Activated CD8-positive, alpha-beta memory T cell treated with anti-CD3 and anti-CD28 coated beads, Interleukin-2, amount 50 U/mL, for 1 hour (primary cell): ENCODE measurements at regions not wholly inside any gene's neighbourhood (a gene's known extent, or its start where the extent isn't known, plus 50 kb on each side); places are given as distances from the start of the nearest gene placed in this dataset.
"Not testable (repeated sequence)": the region's sequence is repeated elsewhere in the genome, so short reads cannot be mapped to it uniquely, and the experiment has no call there.

ENCODE experiments used
- DNase-seq: peaks from one replicate; pipeline ENCODE4 v3.0.0-alpha.2; 2020; ENCODE audit errors: extremely low read depth

DNA sequence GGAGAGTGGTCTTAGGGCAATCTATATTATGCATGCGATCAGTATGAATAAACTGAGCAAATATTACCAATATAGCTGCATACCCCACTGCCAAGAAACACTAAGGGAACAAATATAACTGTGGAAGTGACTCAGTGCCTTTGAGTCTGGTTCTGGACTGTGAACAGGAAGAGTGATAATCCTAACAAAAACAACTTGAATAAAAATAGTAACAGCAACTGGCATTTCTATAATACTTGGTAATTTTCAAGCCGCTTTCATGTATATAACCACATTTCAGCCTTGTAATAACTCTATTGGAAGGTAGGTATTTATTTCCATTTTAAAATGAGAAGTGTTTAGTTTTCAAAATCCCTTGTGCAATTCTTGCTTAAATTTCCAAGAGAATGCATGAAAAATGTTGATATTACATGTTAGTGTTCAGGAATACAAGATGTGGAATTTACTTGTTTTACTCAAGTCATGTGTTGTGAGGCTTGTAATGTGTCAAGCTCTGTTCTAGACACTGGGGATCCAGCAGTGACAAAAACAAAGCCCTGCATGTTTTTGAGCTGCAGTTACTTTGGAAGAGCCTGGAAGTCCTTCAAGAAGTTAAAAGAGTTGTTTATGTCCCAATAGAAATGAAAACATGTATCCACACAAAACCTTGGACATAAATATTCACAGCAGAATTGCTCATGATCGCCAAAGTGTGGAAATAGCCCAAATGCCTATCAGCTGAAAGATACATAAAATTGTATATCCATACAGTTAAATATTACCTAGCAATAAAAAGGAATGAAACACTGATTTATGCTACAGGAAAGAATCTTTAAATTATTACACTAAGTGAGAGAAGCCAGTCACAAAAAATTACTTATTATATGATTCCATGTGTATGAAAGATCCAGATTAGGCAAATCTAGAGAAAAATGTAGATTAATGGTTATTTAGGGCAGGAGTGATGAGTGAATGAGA is 338.1 kb upstream of the TMEM132C start:
- no peak for DNase-seq

DNA sequence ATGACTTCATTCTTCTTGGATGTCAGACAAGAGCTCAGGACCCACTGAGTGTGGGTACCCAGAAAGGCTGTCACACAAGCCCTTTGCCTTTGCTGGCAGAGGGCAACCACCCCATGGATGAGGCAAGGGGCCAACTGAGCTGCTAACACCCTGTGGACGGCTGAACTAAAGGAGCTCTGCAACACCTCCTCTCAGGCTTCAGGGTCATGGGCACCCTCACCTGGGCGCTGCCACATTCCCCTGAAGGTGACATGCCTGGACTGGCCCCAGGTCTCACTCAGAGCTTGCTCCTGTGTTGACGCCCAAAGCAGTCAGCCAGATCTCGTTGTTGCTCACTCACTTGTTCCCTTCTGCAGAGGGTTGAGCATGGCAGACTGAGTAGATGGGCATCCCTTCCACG is 336.8 kb upstream of the TMEM132C start:
- DNase-seq = no peak

DNA sequence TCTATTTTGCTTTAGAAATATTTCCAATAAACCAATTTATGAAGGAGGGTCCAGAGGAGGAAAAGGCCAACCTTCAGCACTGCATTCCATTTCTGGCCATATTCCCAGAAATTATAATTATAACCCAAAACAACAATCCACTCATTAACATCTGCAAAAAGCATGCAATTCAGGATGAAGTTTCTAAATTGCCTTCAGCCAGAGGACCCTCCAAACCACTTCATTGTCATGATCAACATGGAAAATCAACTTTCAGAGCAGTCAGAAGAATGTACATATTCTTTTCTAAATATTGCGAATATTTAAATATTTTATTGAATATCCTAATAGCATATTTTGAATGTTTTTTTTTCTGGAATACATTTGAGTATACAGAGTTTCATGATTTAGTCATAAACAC is 332.6 kb upstream of the TMEM132C start:
- DNase-seq = no peak

- no peak for DNase-seq
These were observed 330.5 kb upstream of the TMEM132C start for GRCh38 chr12:127936463-127936862.

DNA sequence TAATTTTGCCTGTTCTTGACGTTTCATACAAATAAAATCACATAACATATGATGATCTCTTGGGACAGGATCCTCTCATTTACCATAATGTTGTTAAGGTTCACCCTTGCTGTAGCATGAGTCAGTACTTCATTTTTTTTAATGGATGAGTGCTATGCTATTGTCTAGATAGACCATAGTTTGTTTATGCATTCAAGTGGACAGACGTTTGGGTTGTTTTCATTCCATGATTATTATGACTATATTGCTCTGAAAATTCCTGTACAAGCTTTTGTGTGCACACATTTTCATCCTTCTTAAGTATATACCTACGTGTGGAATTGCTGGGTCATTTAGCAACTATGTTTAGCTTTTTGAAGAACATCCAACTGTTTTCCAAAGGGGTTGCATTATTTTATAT is 325.6 kb upstream of the TMEM132C start:
- no peak for DNase-seq

- DNase-seq = no peak
These were observed 324.0 kb upstream of the TMEM132C start for GRCh38 chr12:127942981-127943380.

DNA sequence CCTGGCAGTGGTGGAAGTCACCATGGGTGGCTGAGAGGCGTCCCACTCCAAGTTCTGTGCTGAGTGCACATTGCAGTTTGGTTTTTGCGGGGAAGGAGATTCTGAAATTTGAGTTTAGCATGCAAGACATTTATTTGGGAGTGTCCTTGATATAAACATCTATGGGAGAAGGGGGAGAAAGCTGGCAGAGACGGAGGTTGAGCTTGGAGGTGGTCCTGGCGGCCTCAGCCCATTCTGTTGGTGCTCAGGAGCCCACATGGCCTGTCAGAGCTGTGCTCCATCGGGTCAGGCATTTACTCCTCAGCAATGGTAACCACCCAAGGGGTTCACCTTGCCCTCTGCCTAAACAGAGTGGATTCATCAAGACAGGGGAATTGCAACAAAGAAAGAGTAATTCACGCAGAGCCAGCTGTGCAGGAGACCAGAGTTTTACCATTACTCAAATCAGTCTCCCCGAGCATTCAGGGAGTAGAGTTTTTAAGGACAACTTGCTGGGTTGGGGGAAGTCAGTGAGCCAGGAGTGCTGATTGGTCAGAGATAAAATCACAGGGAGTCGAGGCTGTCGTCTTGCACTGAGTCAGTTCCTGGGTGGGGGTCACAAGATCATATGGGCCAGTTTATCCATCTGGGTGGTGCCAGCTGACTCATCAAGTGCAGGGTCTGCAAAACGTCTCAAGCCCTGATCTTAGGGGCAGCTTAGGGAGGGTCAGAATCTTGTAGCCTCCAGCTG is 323.3 kb upstream of the TMEM132C start:
- DNase-seq = no peak

GRCh38 chr12:127944211-127944899 is 322.6 kb upstream of the TMEM132C start:
- DNase-seq = no peak

- DNase-seq = no peak
These were observed 309.8 kb upstream of the TMEM132C start for GRCh38 chr12:127957001-127957660.

GRCh38 chr12:127962303-127962702 is 304.7 kb upstream of the TMEM132C start:
- no peak for DNase-seq

- no peak for DNase-seq
These were observed 303.0 kb upstream of the TMEM132C start for GRCh38 chr12:127963933-127964332.

DNA sequence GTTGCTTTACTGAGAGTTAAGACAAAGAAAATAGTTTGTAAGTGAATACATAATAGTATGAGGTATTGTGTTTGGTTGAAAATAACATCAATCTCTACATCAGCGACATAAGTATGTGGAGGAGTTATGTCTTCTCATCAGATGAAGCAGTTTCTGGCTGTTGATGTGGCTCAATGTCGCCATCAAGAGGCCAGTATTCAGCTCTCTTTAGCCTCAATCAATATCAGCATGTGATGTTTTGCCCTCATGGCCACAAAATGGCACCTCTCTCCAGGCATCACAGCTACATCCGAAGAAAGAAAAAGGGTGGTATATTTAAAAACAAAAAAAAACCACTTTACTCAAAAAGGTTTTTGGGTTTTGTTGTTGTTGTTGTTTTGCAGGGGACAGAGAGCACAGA is 302.3 kb upstream of the TMEM132C start:
- no peak for DNase-seq

GRCh38 chr12:127966331-127966730 is 300.6 kb upstream of the TMEM132C start:
- DNase-seq = no peak

DNA sequence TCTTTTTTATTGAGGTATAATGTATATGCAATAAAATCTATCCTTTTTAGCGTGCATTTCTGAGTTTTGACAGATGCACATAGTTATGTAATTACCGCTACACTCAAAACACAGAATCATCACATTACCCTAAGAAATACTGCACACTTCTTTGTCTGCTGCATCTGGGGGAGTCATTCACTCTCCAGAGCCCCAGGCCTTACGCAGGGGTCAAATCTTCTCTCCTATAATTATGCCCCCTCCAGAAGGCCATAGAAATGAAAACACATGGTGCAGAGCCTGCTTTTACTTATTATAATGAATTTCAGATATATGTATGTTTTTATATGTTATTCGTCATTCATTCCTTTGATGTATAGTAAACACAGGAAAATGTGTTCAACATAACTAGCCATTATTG is 296.5 kb upstream of the TMEM132C start:
- no peak for DNase-seq

DNA sequence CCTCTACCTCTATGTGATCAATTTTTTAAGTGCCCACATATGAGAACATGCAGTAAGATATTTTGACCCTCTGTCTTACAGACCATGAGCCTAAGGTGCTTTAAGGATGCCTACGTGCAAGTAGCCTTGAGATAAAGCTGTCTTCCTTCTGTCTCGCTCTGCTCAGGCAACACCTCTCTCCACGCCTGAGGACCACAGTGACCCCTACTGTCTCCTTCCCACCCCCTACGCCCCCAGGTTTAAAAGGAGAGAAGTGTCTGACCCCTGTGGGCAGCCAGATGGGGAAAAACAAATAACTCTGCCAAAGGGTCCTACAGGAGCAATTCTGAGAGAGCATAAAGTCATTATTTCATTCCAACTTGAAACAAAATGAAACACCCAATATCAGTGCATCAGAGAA is 286.4 kb upstream of the TMEM132C start:
- no peak for DNase-seq

DNA sequence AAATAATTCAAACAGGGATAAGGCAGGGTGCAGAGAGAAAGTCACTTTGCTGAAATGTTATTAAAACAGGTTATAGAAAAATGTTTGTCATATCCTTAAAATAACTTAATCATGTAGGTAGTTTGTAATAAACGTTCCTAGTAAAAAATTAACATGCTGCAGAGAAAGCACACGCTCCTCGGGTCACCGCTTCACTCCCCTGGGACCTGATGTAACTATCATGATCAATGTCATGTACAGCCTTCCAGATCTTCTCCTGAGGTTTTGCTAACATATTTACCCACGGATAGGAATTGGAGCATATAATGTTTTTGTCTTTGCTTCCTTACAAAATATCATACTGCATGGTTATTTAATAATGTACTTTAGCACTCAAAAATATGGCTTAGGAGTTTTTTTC is 285.1 kb upstream of the TMEM132C start:
- no peak for DNase-seq

DNA sequence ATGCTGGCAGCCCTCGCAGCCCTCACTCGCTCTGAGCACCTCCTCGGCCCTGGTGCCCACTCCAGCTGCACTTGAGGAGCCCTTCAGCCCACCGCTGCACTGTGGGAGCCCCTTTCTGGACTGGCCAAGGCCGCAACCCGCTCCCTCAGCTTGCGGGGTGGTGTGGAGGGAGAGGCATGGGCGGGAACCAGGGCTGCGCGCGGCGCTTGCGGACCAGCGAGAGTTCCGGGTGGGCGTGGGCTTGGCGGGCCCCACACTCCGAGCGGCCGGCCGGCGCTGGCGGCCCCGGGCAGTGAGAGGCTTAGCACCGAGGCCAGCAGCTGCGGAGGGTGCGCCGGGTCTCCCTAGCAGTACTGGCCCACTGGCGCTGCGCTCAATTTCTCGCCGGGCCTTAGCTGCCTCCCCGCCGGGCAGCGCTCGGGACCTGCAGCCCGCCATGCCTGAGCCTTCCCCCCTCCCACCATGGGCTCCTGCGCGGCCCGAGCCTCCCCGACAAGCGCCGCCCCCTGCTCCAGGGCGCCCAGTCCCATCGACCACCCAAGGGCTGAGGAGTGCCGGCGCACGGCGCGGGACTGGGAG is 283.7 kb upstream of the TMEM132C start:
- DNase-seq = not testable (repeated sequence)

DNA sequence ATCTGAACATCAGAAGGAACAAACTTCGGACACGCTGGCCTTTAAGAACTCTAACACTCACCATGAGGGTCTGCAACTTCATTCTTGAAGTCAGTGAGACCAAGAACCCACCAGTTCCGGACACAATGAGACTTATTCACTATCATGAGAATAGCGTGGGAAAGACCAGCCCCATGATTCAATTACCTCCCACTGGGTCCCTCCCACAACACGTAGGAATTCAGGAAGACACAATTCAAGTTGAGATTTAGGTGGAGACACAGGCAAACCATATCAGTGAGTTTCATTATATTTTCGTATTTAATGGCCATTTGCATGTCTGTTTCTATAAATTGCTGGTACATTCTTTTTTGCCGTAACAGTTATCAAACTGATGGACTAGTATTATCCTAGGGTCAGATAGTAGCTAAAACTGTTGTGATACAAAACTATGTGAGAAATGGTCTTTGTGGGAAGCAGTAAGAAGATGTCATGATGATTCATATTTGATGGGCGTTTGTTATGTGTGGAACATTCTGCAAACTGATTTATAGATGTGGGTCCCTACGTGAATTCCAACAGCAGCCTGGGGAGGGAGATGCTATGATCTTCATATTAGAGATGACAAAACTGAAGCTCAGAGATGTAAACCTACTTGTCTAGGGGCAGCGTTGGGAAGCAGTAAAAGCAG is 282.4 kb upstream of the TMEM132C start:
- no peak for DNase-seq

DNA sequence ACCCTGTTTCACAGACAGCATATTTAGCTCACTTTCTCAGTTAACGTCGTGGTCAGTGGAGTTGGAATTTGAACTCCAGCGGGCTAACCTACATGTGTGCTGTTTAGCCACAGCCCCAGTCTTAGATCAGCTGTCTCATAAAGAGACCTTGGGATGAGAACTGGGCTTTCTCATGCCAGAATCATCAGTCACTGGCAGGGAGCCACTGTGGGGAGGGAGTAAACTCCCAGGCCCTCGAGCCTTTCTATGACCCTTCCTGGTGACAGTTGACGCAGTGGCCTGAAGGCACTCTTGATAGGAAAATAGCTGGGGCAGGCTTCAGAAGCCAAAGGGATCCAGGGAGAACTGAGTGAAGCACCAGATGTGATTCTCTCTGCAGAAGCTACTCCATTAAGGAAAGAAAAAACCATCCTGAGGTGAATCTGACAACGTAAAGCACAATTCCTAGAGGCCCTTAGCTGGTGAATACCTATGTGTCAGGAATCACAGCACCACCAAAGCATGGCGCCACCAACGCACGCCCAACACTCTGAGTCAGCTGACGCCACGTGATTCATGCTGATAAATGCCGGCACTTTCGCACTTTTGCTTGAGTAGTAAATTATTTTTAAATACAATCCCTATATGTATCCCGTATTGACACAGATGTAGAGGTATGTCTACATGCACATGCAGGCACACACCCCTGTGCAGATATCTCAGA is 279.6 kb upstream of the TMEM132C start:
- no peak for DNase-seq

GRCh38 chr12:127991485-127991884 is 275.5 kb upstream of the TMEM132C start:
- no peak for DNase-seq
